ENCODE measurements at regions not wholly inside any gene's neighbourhood (a gene's known extent, or its start where the extent isn't known, plus 50 kb on each side); places are given as distances from the start of the nearest gene placed in this dataset.
"Not testable (repeated sequence)": the region's sequence is repeated elsewhere in the genome, so short reads cannot be mapped to it uniquely, and the experiment has no call there.

GRCh38 chr14:97143456-97143855 is 346.3 kb downstream of the VRK1 start:
- no peaks in the 10 kb centered on the region for H3K9me3 ChIP-seq
- H3K36me3 ChIP-seq (ENCODE audit: insufficient read depth in 1 of 2, low read depth in 1 of 2) = no peaks in the 10 kb centered on the region
- no peak for ATAC-seq
- DNase-seq = no peak
- TF ChIP-seq, protein P1, sequence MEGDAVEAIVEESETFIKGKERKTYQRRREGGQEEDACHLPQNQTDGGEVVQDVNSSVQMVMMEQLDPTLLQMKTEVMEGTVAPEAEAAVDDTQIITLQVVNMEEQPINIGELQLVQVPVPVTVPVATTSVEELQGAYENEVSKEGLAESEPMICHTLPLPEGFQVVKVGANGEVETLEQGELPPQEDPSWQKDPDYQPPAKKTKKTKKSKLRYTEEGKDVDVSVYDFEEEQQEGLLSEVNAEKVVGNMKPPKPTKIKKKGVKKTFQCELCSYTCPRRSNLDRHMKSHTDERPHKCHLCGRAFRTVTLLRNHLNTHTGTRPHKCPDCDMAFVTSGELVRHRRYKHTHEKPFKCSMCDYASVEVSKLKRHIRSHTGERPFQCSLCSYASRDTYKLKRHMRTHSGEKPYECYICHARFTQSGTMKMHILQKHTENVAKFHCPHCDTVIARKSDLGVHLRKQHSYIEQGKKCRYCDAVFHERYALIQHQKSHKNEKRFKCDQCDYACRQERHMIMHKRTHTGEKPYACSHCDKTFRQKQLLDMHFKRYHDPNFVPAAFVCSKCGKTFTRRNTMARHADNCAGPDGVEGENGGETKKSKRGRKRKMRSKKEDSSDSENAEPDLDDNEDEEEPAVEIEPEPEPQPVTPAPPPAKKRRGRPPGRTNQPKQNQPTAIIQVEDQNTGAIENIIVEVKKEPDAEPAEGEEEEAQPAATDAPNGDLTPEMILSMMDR (IDR thresholded peaks at IDR 0.05) = no peak
- WGBS, 3 donors = 62 to 71% (median 64%) methylated on average over 4 of the region's 4 CpGs
- no peak overlapping the region for H3K4me3 ChIP-seq
- no peak overlapping the region for H3K27ac ChIP-seq
- no peaks in the 10 kb centered on the region for H3K27me3 ChIP-seq (ENCODE audit: insufficient read depth in 3 of 3, low read length in 2 of 3)
- no peaks in the 10 kb centered on the region for H3K4me1 ChIP-seq
- intact Hi-C loops (cut with DNase I) = no loop called here

GRCh38 chr14:97148021-97148420 is 350.8 kb downstream of the VRK1 start:
- DNase-seq; H3K4me1 ChIP-seq; H3K36me3 ChIP-seq (ENCODE audit: insufficient read depth in 1 of 2, low read depth in 1 of 2); intact Hi-C loops (cut with DNase I); H3K4me3 ChIP-seq; H3K27me3 ChIP-seq (ENCODE audit: insufficient read depth in 3 of 3, low read length in 2 of 3); H3K9me3 ChIP-seq; ATAC-seq; H3K27ac ChIP-seq: not testable (repeated sequence)

GRCh38 chr14:97149775-97150174 is 352.6 kb downstream of the VRK1 start:
- intact Hi-C loops (cut with DNase I) = no loop called here

DNA sequence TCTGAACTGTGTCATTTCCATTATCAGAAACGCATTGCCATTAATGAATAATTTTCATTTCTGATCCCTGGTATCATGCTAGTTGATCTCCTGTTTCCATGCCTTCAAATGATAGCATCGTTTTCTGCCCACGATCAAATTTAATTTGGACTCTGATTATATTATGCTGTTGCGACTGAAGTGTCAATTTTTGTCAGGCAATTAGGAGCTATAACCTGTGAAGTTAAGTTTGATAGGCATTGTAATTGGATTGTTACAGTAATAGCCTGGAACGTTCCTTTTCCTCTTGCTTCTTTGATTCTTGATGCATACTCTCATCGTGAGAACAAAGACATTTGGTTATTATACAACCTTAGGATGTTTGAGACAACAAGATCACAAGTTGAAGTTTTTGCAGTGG is 356.3 kb downstream of the VRK1 start:
- DNase-seq (no peak), ATAC-seq (no peak)
- H3K27me3 ChIP-seq (ENCODE audit: insufficient read depth in 3 of 3, low read length in 2 of 3) = peaks cover 0 to 2% (median 0%) of the 10 kb centered on the region in 3 donors
- no peaks in the 10 kb centered on the region for H3K4me1 ChIP-seq
- H3K4me3 ChIP-seq = no peak overlapping the region
- H3K27ac ChIP-seq = no peak overlapping the region
- WGBS, 3 donors = 55 to 60% (median 59%) methylated on average over 6 of the region's 6 CpGs
- H3K9me3 ChIP-seq = no peaks in the 10 kb centered on the region
- intact Hi-C loops (cut with DNase I) = no loop called here
- H3K36me3 ChIP-seq (ENCODE audit: insufficient read depth in 1 of 2, low read depth in 1 of 2) = no peaks in the 10 kb centered on the region
- TF ChIP-seq, protein P1 (IDR thresholded peaks at IDR 0.05) = no peak

More at GRCh38 chr14:97149775-97150174, 352.6 kb downstream of the VRK1 start:
- H3K27me3 ChIP-seq (ENCODE audit: insufficient read depth in 3 of 3, low read length in 2 of 3) = peaks cover 0 to 2% (median 0%) of the 10 kb centered on the region in 3 donors
- ATAC-seq (no peak), DNase-seq (no peak)
- H3K27ac ChIP-seq = no peak overlapping the region
- TF ChIP-seq, protein P1 (IDR thresholded peaks at IDR 0.05) = no peak
- no peaks in the 10 kb centered on the region for H3K9me3 ChIP-seq
- no peaks in the 10 kb centered on the region for H3K4me1 ChIP-seq
- no peaks in the 10 kb centered on the region for H3K36me3 ChIP-seq (ENCODE audit: insufficient read depth in 1 of 2, low read depth in 1 of 2)
- WGBS, 3 donors = 53 to 60% (median 58%) methylated on average over 3 of the region's 3 CpGs
- H3K4me3 ChIP-seq = no peak overlapping the region

DNA sequence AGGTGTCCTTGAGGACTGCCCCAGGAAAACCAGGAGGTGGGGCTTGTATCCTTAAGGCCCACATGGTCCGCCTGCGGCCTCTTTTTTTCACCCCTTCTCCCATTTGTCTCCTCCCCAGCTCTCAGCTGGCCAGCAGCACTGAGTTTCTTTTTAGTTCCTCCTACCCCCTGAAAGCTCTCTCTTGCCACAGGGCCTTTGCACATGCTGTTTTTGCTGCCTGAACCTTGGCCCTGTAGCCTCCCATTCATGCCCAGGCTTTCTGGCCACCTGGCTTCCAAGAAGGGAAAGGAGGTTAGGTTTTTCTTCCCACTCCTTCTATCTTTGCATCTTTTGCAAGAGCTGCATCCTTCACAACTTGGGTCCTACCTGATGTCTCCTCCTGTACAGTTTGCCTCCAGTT is 358.1 kb downstream of the VRK1 start:
- Histone ChIP-seq H3K27ac (no peak overlapping the region), H3K27me3 (ENCODE audit: insufficient read depth in 3 of 3, low read length in 2 of 3) (peaks cover 0 to under 1% (median 0%) of the 10 kb centered on the region in 3 donors), H3K4me3 (no peak overlapping the region), H3K36me3 (ENCODE audit: insufficient read depth in 1 of 2, low read depth in 1 of 2) (no peaks in the 10 kb centered on the region), H3K9me3 (no peaks in the 10 kb centered on the region), H3K4me1 (no peaks in the 10 kb centered on the region)
- DNase-seq (no peak), ATAC-seq (no peak)
- intact Hi-C loops (cut with DNase I) = no loop called here
- TF ChIP-seq, protein P1 (IDR thresholded peaks at IDR 0.05) = no peak
- 55 to 65% (median 58%) methylated on average over 2 of the region's 2 CpGs for WGBS, 3 donors

Data from psoas muscle (tissue), 7 donors.